ENCODE measurements at regions not wholly inside any gene's neighbourhood (a gene's known extent, or its start where the extent isn't known, plus 50 kb on each side); places are given as distances from the start of the nearest gene placed in this dataset.

DNA sequence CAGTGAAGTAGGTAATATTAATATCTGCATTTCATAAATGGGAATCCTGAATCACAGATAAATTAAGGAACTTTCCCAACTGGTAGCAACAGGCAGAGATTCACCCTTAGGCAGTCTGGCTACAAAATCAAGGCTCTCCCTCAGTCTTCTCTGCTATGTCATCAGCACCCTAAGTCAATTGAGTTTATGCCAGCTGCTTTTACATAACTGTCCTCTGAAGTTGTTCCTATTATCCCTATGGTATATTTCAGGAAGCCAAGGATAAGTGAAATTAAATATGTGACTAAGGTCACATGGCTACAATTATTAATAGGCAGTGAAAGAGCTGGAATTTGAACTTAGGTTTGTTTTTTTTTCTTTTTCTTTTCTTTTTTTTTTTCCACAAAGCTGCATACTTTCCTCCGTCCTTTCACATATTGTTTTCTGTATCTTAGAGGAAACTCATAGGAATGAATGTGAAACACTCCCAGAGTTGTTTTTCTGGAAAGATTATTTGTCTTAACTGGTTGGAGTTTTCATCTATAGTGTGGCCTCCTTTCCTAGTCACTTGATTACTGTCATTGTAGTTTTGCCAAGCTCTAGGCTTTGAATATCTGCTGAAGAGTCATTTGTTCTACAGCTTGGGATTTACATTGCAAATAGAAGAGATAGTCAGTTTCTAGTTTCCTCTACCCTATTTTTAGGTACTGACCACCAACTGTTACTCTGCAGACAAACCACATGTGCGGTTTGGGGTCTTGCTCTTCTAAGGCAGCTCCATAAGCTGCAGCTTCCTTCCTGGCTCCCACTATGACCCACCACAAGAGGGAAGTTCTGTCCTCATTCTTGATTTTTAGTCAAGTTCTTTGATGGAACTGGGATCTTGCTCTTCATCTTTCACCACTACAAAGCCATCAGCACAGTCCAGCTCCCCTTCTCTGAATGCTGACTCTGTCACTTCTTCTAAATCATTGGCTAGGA, 338.0 kb upstream of the KIAA1217 start:
- intact Hi-C loops (cut with micrococcal nuclease), result no loop called here
- no peaks in the 10 kb centered on the region for H3K27me3 Mint-ChIP-seq (ENCODE audit: low read depth)
- no peaks in the 10 kb centered on the region for H3K36me3 Mint-ChIP-seq (ENCODE audit: low read depth)
- H3K27ac Mint-ChIP-seq, result no peak overlapping the region
- H3K9me3 Mint-ChIP-seq, result no peaks in the 10 kb centered on the region
- no peak for DNase-seq (ENCODE audit: low spot score)
- no peaks in the 10 kb centered on the region for H3K4me1 Mint-ChIP-seq (ENCODE audit: low read depth)
- H3K4me3 Mint-ChIP-seq (ENCODE audit: low read depth), result no peak overlapping the region

DNA sequence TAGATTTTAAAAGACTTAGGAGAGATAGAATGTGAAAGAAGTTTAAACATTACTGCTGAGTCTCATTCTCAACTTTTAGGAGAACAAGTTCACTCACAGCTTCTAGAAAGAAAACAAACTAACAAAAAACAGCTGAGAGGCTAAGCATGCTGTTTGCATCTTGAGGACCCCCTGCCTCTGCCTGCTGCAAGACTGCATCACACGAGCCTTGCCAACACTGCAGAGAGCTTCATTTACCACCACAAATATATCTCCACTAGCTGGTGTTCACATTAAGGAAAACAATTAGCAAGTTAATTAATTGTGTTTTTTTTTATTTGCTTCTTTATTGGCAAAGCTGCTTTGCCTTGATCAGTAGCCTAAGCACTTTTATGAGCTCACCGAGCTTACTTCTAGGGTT, 336.6 kb upstream of the KIAA1217 start:
- intact Hi-C loops (cut with micrococcal nuclease), result no loop called here
- no peak overlapping the region for H3K27ac Mint-ChIP-seq

DNA sequence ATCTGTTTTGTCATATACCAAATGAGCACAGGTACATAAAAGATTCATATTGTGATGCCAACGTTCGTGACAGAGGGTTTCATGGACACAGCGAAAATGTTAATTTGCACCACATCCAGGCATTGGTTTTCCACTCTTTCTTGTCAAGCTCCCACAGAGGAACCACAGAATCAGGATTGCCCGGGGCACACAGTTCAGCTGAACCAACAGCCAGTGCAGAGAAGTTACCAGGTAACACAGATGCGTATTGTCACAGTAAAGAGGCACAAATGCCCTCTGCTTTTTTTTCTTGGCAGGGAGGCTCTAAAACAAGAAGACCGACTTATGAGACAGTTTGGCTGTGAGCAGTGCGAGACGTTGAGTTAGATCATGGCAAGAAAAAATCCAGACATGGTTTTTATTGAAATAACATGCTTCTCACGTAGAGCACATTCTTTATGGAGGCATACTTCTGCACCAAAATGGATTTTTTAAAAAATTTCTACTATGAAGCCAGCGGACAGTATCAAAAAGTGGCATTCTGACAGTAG, 331.1 kb upstream of the KIAA1217 start:
- no peaks in the 10 kb centered on the region for H3K27me3 Mint-ChIP-seq (ENCODE audit: low read depth)
- no peaks in the 10 kb centered on the region for H3K36me3 Mint-ChIP-seq (ENCODE audit: low read depth)
- no peak overlapping the region for H3K27ac Mint-ChIP-seq
- no peaks in the 10 kb centered on the region for H3K9me3 Mint-ChIP-seq
- DNase-seq (ENCODE audit: low spot score), result no peak
- H3K4me3 Mint-ChIP-seq (ENCODE audit: low read depth), result no peak overlapping the region
- H3K4me1 Mint-ChIP-seq (ENCODE audit: low read depth), result no peaks in the 10 kb centered on the region
- intact Hi-C loops (cut with micrococcal nuclease), result no loop called here

More for the DNA sequence above, 336.6 kb upstream of the KIAA1217 start:
- H3K9me3 Mint-ChIP-seq, result no peaks in the 10 kb centered on the region
- H3K36me3 Mint-ChIP-seq (ENCODE audit: low read depth), result no peaks in the 10 kb centered on the region
- no peaks in the 10 kb centered on the region for H3K27me3 Mint-ChIP-seq (ENCODE audit: low read depth)
- no peak overlapping the region for H3K4me3 Mint-ChIP-seq (ENCODE audit: low read depth)
- no peaks in the 10 kb centered on the region for H3K4me1 Mint-ChIP-seq (ENCODE audit: low read depth)
- no peak for DNase-seq (ENCODE audit: low spot score)

DNA sequence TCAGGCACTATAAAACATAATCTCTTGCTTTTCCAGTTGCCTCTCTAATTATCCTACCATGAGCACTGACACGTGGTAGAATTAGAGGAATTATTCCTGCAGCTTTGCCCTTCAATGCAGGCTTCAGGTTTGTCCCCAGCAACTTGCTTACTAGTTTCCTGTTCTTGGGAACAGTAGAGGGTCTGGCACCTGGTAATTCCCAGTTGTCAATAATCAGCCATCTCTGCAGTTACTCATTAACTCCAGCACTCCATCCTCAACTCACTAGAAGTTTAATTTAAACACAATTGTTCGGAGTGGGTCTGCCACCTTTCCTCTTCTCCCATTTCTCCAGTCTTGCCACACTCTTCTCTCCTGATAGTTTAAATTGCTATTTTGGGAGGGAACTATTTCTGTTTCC, 324.3 kb upstream of the KIAA1217 start:
- H3K36me3 Mint-ChIP-seq (ENCODE audit: low read depth), result no peaks in the 10 kb centered on the region
- no peaks in the 10 kb centered on the region for H3K9me3 Mint-ChIP-seq
- no peaks in the 10 kb centered on the region for H3K4me1 Mint-ChIP-seq (ENCODE audit: low read depth)
- intact Hi-C loops (cut with micrococcal nuclease), result no loop called here
- no peak overlapping the region for H3K4me3 Mint-ChIP-seq (ENCODE audit: low read depth)
- no peak overlapping the region for H3K27ac Mint-ChIP-seq
- no peak for DNase-seq (ENCODE audit: low spot score)
- no peaks in the 10 kb centered on the region for H3K27me3 Mint-ChIP-seq (ENCODE audit: low read depth)

DNA sequence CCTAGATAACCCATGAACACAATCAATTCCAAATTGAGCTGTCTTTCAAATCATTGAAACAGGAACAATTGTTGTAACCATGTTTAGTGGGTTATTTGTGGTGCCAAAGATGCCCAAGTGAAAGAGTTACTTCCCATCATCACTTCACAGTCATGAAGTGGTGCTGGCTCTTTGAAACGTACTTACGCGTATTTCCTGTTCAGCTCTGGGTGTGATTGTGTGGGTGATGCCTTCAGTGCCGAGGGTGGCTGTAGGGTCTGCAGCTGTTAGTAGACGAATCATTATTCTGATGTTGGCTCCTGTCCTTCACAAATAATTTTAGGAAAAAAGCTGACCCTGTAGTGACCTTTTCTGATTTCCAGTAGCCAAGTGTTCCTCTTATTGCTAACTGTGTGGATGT, 323.1 kb upstream of the KIAA1217 start:
- Mint-ChIP-seq H3K27ac (no peak overlapping the region), H3K27me3 (ENCODE audit: low read depth) (no peaks in the 10 kb centered on the region), H3K9me3 (no peaks in the 10 kb centered on the region), H3K4me1 (ENCODE audit: low read depth) (no peaks in the 10 kb centered on the region), H3K36me3 (ENCODE audit: low read depth) (no peaks in the 10 kb centered on the region), H3K4me3 (ENCODE audit: low read depth) (no peak overlapping the region)
- intact Hi-C loops (cut with micrococcal nuclease), result no loop called here
- no peak for DNase-seq (ENCODE audit: low spot score)

DNA sequence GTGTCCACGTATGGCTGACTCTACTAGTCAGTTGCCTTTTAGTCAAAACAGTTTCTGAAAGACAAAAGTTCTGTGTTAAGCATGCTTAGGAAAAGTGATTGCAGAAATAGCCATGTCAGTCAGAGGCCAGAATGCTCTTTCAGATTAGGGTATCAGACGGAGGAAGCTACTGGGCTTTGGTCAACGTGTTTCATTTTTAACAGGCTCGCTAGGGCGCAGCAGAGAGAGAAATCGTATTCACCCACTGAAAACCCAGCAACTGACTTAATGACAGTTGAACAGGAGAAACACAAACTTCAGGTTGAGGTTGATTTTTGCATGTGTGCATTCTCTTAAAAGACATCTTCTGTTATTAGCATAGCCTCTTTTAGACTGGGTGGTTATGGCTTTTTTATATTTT, 322.6 kb upstream of the KIAA1217 start:
- H3K9me3 Mint-ChIP-seq, result no peaks in the 10 kb centered on the region
- intact Hi-C loops (cut with micrococcal nuclease), result no loop called here
- no peak overlapping the region for H3K27ac Mint-ChIP-seq
- no peaks in the 10 kb centered on the region for H3K36me3 Mint-ChIP-seq (ENCODE audit: low read depth)
- no peaks in the 10 kb centered on the region for H3K4me1 Mint-ChIP-seq (ENCODE audit: low read depth)
- no peak for DNase-seq (ENCODE audit: low spot score)
- H3K4me3 Mint-ChIP-seq (ENCODE audit: low read depth), result no peak overlapping the region
- H3K27me3 Mint-ChIP-seq (ENCODE audit: low read depth), result no peaks in the 10 kb centered on the region

DNA sequence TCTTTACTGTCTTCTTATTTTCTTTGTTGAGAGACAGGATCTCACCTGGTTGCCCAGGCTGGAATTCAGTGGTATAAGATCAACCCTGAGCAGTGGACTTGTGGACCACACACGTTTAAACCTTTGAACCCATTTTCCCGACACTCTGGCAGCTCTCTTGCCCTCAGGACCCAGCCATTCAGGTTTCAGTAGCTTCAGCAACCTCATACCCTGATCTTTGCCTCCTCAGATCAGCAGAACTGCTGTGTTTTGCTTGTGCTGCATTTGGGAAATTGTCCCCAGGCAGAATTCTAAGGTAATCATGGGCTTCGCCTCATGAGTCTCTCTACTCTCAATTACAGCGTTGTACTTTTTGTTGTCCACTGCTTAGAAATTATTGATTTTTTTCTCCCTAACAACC, 317.6 kb upstream of the KIAA1217 start:
- Mint-ChIP-seq H3K4me3 (ENCODE audit: low read depth) (no peak overlapping the region), H3K27ac (no peak overlapping the region), H3K36me3 (ENCODE audit: low read depth) (no peaks in the 10 kb centered on the region), H3K9me3 (peaks cover under 1% of the 10 kb centered on the region), H3K27me3 (ENCODE audit: low read depth) (no peaks in the 10 kb centered on the region), H3K4me1 (ENCODE audit: low read depth) (no peaks in the 10 kb centered on the region)
- no peak for DNase-seq (ENCODE audit: low spot score)
- intact Hi-C loops (cut with micrococcal nuclease), result no loop called here

DNA sequence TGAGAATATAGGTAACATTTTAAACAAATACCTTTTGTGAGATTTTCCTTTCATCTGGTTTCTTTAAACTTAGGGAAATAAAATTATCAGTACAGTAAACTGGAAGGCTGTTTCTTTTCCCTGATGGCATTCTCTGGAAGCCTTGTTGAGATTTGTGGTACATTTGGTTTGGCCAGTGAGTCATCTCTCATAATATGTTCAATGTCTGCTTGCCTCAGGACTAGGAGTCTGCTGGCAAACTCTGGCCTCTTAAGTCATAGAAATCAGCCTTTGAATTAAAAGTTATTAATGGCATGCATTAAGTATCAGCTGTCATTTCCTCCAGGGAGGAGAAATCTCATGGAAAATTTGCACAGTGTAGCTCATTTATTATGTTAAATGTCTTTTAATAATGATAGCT, 316.6 kb upstream of the KIAA1217 start:
- Mint-ChIP-seq H3K4me3 (ENCODE audit: low read depth) (no peak overlapping the region), H3K4me1 (ENCODE audit: low read depth) (no peaks in the 10 kb centered on the region), H3K27ac (no peak overlapping the region), H3K9me3 (peaks cover 3% of the 10 kb centered on the region), H3K27me3 (ENCODE audit: low read depth) (no peaks in the 10 kb centered on the region), H3K36me3 (ENCODE audit: low read depth) (no peaks in the 10 kb centered on the region)
- DNase-seq (ENCODE audit: low spot score), result no peak
- intact Hi-C loops (cut with micrococcal nuclease), result no loop called here

DNA sequence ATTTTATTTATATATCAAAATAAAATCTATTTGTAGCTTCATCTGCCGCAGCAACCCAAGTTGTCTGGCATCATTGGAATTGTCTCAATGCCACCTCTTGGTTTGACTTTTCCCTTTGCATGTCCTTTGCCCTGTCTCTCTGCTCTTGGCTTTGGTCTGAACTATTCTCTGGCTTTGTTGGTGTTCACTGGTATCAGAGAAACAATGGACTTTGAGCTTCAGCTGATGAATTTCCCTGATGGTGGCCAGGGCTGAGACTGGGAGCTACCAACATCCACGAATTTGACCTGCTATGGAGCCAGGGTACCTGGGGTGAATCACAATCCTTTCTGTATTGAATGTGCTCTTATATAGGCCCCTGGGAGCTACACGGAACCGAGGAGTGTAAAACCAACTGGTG, 311.7 kb upstream of the KIAA1217 start:
- no peak overlapping the region for H3K4me3 Mint-ChIP-seq (ENCODE audit: low read depth)
- intact Hi-C loops (cut with micrococcal nuclease), result no loop called here
- DNase-seq (ENCODE audit: low spot score), result no peak
- H3K9me3 Mint-ChIP-seq, result peaks cover 3% of the 10 kb centered on the region
- H3K27me3 Mint-ChIP-seq (ENCODE audit: low read depth), result no peaks in the 10 kb centered on the region
- H3K27ac Mint-ChIP-seq, result no peak overlapping the region
- H3K36me3 Mint-ChIP-seq (ENCODE audit: low read depth), result no peaks in the 10 kb centered on the region
- H3K4me1 Mint-ChIP-seq (ENCODE audit: low read depth), result no peaks in the 10 kb centered on the region

DNA sequence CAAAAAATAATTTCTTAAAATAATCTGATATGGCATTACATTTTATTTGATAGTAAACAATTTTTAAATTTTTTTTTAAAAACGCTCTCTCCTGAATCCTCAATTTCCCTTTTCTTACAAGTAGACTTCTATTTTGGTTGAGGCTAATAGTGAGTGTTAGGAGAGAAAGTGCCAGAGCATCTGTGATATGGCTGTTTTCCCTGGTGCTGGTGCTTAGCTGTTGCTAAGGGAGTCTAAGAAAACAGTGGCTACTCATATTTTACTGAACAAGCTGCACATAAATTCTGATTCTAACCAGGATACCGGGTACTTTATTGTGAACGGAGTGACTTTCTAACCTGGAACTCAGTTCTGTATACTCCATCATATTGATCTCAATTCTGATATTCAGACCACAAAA, 311.1 kb upstream of the KIAA1217 start:
- no peaks in the 10 kb centered on the region for H3K27me3 Mint-ChIP-seq (ENCODE audit: low read depth)
- H3K36me3 Mint-ChIP-seq (ENCODE audit: low read depth), result no peaks in the 10 kb centered on the region
- H3K4me1 Mint-ChIP-seq (ENCODE audit: low read depth), result no peaks in the 10 kb centered on the region
- peaks cover 3% of the 10 kb centered on the region for H3K9me3 Mint-ChIP-seq
- intact Hi-C loops (cut with micrococcal nuclease), result no loop called here
- DNase-seq (ENCODE audit: low spot score), result no peak
- H3K4me3 Mint-ChIP-seq (ENCODE audit: low read depth), result no peak overlapping the region
- no peak overlapping the region for H3K27ac Mint-ChIP-seq

DNA sequence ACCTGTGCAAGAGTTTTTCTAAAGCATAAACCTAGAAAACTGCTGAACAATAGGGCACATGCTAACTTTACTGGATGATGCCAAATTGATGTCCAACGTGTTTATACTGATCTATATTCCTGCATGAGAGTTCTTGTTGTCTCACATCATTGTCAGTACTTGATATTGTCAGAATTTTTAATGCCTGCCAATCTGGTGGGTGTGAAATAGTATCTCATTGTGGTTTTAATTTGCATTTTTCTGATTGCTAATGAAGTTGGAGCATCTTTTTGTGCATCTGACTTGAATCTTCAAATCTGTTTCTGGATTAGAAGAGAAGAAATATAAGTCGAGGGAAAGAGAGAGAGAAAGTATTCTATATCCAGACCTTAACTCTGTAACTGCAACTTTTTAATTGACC, 309.8 kb upstream of the KIAA1217 start:
- H3K27ac Mint-ChIP-seq, result no peak overlapping the region
- no peaks in the 10 kb centered on the region for H3K36me3 Mint-ChIP-seq (ENCODE audit: low read depth)
- no peaks in the 10 kb centered on the region for H3K27me3 Mint-ChIP-seq (ENCODE audit: low read depth)
- DNase-seq (ENCODE audit: low spot score), result no peak
- H3K4me3 Mint-ChIP-seq (ENCODE audit: low read depth), result no peak overlapping the region
- intact Hi-C loops (cut with micrococcal nuclease), result no loop called here
- no peaks in the 10 kb centered on the region for H3K4me1 Mint-ChIP-seq (ENCODE audit: low read depth)
- H3K9me3 Mint-ChIP-seq, result peaks cover 3% of the 10 kb centered on the region

DNA sequence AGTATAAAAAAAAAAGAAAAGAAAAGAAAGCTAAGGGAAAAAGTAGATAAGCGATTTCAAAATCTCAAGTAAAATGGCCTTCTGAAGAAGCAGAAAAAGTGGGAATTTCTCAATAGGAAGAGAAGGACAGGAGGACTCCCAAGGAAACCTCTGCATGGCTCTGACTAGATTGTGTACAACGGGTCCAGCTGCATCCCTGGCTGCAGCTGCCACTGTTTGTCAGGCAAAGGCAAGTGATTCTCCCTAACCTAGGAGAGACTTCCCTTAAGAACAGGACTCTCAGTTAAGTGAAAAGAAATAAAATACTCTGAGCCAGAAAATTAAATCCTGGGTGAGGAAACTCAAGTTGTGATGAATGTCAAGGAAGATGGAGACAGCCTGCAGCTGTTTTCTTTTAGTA, 298.6 kb upstream of the KIAA1217 start:
- no peak overlapping the region for H3K27ac Mint-ChIP-seq
- no peaks in the 10 kb centered on the region for H3K27me3 Mint-ChIP-seq (ENCODE audit: low read depth)
- intact Hi-C loops (cut with micrococcal nuclease), result no loop called here
- DNase-seq (ENCODE audit: low spot score), result no peak
- peaks cover 6% of the 10 kb centered on the region for H3K9me3 Mint-ChIP-seq
- H3K4me1 Mint-ChIP-seq (ENCODE audit: low read depth), result no peaks in the 10 kb centered on the region
- no peak overlapping the region for H3K4me3 Mint-ChIP-seq (ENCODE audit: low read depth)
- no peaks in the 10 kb centered on the region for H3K36me3 Mint-ChIP-seq (ENCODE audit: low read depth)

DNA sequence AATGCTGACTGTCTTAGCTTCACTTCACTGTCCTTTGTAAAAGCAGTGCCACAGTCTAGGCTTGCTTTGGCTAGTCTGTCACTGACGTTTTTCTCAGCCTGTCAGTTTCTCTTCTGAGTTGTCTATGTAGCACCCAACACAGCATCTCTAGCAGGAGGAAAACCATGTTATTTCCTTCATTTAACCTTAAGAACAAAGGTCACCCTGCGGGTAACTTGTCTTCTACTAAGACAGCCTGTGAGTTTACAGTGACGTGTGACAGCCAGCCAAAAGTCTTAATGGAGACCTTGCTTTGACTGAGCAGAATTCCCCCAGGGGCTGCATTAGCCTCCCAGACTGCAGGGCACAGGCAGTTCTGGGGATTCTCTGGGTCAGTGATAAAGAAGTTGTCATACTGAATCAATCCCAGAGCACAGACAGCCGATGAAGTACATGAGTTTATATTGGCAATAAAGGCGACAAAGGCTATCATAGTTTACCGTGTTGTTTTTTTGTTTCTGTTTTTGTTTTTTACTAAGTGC, 296.0 kb upstream of the KIAA1217 start:
- Mint-ChIP-seq H3K9me3 (peaks cover 6% of the 10 kb centered on the region), H3K4me3 (ENCODE audit: low read depth) (no peak overlapping the region), H3K36me3 (ENCODE audit: low read depth) (no peaks in the 10 kb centered on the region), H3K27ac (no peak overlapping the region), H3K27me3 (ENCODE audit: low read depth) (no peaks in the 10 kb centered on the region), H3K4me1 (ENCODE audit: low read depth) (no peaks in the 10 kb centered on the region)
- intact Hi-C loops (cut with micrococcal nuclease), result no loop called here
- DNase-seq (ENCODE audit: low spot score), result no peak
